AG10803 (cell line): ENCODE measurements at regions not wholly inside any gene's neighbourhood (a gene's known extent, or its start where the extent isn't known, plus 50 kb on each side); places are given as distances from the start of the nearest gene placed in this dataset.

Experiments
- DNase-seq: peaks from one replicate; pipeline ENCODE4 v3.0.0; 2010; ENCODE audit warnings: low read depth
- H3K4me3 ChIP-seq: 2 replicates; pipeline ENCODE4 v1.5.1; 2011; ENCODE audit warnings: mild to moderate bottlenecking, low read length, control low read depth
- CTCF ChIP-seq: conservative IDR thresholded peaks from 2 replicates; pipeline ENCODE4 v1.5.1; 2011; ENCODE audit warnings: mild to moderate bottlenecking, low read length, control low read depth, inconsistent platforms

GRCh38 chr14:98163873-98164272, 1108.1 kb downstream of the BCL11B start:
- no peak for DNase-seq

GRCh38 chr14:98165976-98166375, 1106.0 kb downstream of the BCL11B start:
- no peak overlapping the region for H3K4me3 ChIP-seq
- TF ChIP-seq CTCF: no peak
- no peak for DNase-seq

More at GRCh38 chr14:98163873-98164272, 1108.1 kb downstream of the BCL11B start:
- no peak overlapping the region for H3K4me3 ChIP-seq
- no peak for TF ChIP-seq CTCF

- TF ChIP-seq CTCF: no peak
- no peak overlapping the region for H3K4me3 ChIP-seq
- no peak for DNase-seq
These were observed 1104.7 kb downstream of the BCL11B start for GRCh38 chr14:98167275-98167674.

- H3K4me3 ChIP-seq: no peak overlapping the region
- TF ChIP-seq CTCF: no peak
- no peak for DNase-seq
These were observed 1104.3 kb downstream of the BCL11B start for GRCh38 chr14:98167705-98168104.

- TF ChIP-seq CTCF: no peak
- no peak overlapping the region for H3K4me3 ChIP-seq
- no peak for DNase-seq
These were observed 1103.6 kb downstream of the BCL11B start for GRCh38 chr14:98168211-98168985.

- no peak overlapping the region for H3K4me3 ChIP-seq
- no peak for TF ChIP-seq CTCF
- no peak for DNase-seq
These were observed 1102.8 kb downstream of the BCL11B start for GRCh38 chr14:98169170-98169587.

GRCh38 chr14:98170575-98170974, 1101.4 kb downstream of the BCL11B start:
- TF ChIP-seq CTCF: no peak
- no peak for DNase-seq
- no peak overlapping the region for H3K4me3 ChIP-seq
